H1 (cell line): ENCODE measurements at regions not wholly inside any gene's neighbourhood (a gene's known extent, or its start where the extent isn't known, plus 50 kb on each side); places are given as distances from the start of the nearest gene placed in this dataset.

Experiments used
- EZH2 ChIP-seq: fragments of 200-600 bp; sonication (generic); IDR thresholded peaks from 2 replicates; pipeline ENCODE4 v1.7.1; 2012; ENCODE audit warnings: low read depth, mild to moderate bottlenecking, moderate library complexity, low read length, inconsistent platforms; ENCODE audit not compliant: severe bottlenecking
- GABPA ChIP-seq: IDR thresholded peaks from 2 replicates; pipeline ENCODE4 v1.6.1; 2011; ENCODE audit warnings: mild to moderate bottlenecking, low read length, moderate library complexity, borderline replicate concordance; ENCODE audit not compliant: insufficient read depth
- RFX5 ChIP-seq: IDR thresholded peaks from 2 replicates; pipeline ENCODE4 v1.6.1; 2011; ENCODE audit warnings: low read depth, low read length, improper control_type of control experiment, borderline replicate concordance
- SUZ12 ChIP-seq: fragments of 200-600 bp; sonication (generic); IDR thresholded peaks from 2 replicates; pipeline ENCODE4 v1.6.1; 2012; ENCODE audit warnings: mild to moderate bottlenecking, inconsistent platforms, low read length, moderate library complexity, mixed read lengths
- TF ChIP-seq, protein P1 (sequence below), 3 experiments: IDR thresholded peaks; 1 replicate in 2 of 3; 2 replicates in 1 of 3; pipeline versions ENCODE4 v1.5.1 to v1.6.1; 2011; ENCODE audit warnings: low read length in 3 of 3, mild to moderate bottlenecking in 3 of 3, inconsistent platforms in 2 of 3, low read depth in 1 of 3, moderate library complexity in 1 of 3; ENCODE audit not compliant: insufficient read depth in 1 of 3; ENCODE audit errors: control extremely low read depth in 1 of 3
- TF ChIP-seq, protein P2 (sequence below): IDR thresholded peaks from 2 replicates; pipeline ENCODE4 v1.6.1; 2011; ENCODE audit warnings: low read depth, mild to moderate bottlenecking, low read length; ENCODE audit not compliant: insufficient read depth

DNA sequence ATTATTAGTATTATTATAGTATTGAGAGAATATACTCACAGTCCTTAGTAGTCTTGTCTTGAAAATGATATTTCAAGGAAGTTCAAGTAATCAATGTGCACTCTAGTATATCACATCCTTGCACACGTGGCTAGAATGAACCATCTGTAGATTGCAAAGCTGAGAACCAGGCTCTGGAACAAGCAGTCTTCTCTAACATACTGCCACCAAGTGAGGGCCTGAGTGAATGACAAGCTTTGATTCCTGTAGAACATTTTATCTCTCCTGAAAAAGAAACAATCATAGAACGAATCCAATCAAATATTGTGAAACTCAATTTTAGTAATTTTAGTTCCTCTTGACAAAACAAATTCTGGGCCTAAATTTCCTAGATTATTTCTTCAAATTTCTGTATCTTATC, 55.3 kb upstream of the SULT1C3 start:
- TF ChIP-seq SUZ12 (no peak), RFX5 (no peak), EZH2 (no peak), GABPA (no peak)
- TF ChIP-seq, protein P1, sequence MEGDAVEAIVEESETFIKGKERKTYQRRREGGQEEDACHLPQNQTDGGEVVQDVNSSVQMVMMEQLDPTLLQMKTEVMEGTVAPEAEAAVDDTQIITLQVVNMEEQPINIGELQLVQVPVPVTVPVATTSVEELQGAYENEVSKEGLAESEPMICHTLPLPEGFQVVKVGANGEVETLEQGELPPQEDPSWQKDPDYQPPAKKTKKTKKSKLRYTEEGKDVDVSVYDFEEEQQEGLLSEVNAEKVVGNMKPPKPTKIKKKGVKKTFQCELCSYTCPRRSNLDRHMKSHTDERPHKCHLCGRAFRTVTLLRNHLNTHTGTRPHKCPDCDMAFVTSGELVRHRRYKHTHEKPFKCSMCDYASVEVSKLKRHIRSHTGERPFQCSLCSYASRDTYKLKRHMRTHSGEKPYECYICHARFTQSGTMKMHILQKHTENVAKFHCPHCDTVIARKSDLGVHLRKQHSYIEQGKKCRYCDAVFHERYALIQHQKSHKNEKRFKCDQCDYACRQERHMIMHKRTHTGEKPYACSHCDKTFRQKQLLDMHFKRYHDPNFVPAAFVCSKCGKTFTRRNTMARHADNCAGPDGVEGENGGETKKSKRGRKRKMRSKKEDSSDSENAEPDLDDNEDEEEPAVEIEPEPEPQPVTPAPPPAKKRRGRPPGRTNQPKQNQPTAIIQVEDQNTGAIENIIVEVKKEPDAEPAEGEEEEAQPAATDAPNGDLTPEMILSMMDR (IDR thresholded peaks at IDR 0.05; ENCODE audit: control extremely low read depth in 1 of 3, insufficient read depth in 1 of 3, low read depth in 1 of 3, low read length in 3 of 3) = peak in 2 of 3 experiments; percentile 40 to 49; a peak in 2 of 4 replicates
- TF ChIP-seq, protein P2, sequence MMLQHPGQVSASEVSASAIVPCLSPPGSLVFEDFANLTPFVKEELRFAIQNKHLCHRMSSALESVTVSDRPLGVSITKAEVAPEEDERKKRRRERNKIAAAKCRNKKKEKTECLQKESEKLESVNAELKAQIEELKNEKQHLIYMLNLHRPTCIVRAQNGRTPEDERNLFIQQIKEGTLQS = no peak
